ENCODE measurements at regions not wholly inside any gene's neighbourhood (a gene's known extent, or its start where the extent isn't known, plus 50 kb on each side); places are given as distances from the start of the nearest gene placed in this dataset.

- Histone ChIP-seq H3K9me3 (ENCODE audit: low read length) (no peaks in the 10 kb centered on the region), H4K20me1 (ENCODE audit: insufficient read depth) (no peaks in the 10 kb centered on the region), H2AFZ (ENCODE audit: low read depth, low read length) (no peak overlapping the region), H3K79me2 (replicated peaks; ENCODE audit: insufficient read depth, low read length) (no peaks in the 10 kb centered on the region), H3K27me3 (ENCODE audit: insufficient read depth, low read depth, low read length) (no peaks in the 10 kb centered on the region), H3K4me3 (ENCODE audit: low read length) (no peak overlapping the region), H3K36me3 (ENCODE audit: insufficient read depth, low read length) (no peaks in the 10 kb centered on the region), H3K27ac (ENCODE audit: low read length) (no peak overlapping the region), H3F3A (ENCODE audit: insufficient read depth, low read length, poor library complexity, severe bottlenecking) (no peaks in the 10 kb centered on the region), H3K9ac (ENCODE audit: low read length) (no peak overlapping the region), H3K4me2 (ENCODE audit: low read length) (no peak overlapping the region), H3K9me2 (ENCODE audit: insufficient read depth, low read length) (no peaks in the 10 kb centered on the region)
- TF ChIP-seq, protein P1, sequence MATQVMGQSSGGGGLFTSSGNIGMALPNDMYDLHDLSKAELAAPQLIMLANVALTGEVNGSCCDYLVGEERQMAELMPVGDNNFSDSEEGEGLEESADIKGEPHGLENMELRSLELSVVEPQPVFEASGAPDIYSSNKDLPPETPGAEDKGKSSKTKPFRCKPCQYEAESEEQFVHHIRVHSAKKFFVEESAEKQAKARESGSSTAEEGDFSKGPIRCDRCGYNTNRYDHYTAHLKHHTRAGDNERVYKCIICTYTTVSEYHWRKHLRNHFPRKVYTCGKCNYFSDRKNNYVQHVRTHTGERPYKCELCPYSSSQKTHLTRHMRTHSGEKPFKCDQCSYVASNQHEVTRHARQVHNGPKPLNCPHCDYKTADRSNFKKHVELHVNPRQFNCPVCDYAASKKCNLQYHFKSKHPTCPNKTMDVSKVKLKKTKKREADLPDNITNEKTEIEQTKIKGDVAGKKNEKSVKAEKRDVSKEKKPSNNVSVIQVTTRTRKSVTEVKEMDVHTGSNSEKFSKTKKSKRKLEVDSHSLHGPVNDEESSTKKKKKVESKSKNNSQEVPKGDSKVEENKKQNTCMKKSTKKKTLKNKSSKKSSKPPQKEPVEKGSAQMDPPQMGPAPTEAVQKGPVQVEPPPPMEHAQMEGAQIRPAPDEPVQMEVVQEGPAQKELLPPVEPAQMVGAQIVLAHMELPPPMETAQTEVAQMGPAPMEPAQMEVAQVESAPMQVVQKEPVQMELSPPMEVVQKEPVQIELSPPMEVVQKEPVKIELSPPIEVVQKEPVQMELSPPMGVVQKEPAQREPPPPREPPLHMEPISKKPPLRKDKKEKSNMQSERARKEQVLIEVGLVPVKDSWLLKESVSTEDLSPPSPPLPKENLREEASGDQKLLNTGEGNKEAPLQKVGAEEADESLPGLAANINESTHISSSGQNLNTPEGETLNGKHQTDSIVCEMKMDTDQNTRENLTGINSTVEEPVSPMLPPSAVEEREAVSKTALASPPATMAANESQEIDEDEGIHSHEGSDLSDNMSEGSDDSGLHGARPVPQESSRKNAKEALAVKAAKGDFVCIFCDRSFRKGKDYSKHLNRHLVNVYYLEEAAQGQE (IDR thresholded peaks at IDR 0.05; ENCODE audit: borderline replicate concordance) = no peak
- TF ChIP-seq RAD21 (conservative IDR thresholded peaks at IDR 0.05) (no peak), TAF1 (IDR thresholded peaks at IDR 0.05; ENCODE audit: low read depth) (no peak), POLR2AphosphoS5 (IDR thresholded peaks at IDR 0.05) (no peak), EP300 (conservative IDR thresholded peaks at IDR 0.05; ENCODE audit: poor library complexity, severe bottlenecking) (no peak), MXI1 (conservative IDR thresholded peaks at IDR 0.05; ENCODE audit: poor library complexity, severe bottlenecking) (no peak), EZH2 (IDR thresholded peaks at IDR 0.05; ENCODE audit: borderline replicate concordance, insufficient read depth, low read length, poor library complexity, severe bottlenecking) (no peak)
- TF ChIP-seq, protein P2, sequence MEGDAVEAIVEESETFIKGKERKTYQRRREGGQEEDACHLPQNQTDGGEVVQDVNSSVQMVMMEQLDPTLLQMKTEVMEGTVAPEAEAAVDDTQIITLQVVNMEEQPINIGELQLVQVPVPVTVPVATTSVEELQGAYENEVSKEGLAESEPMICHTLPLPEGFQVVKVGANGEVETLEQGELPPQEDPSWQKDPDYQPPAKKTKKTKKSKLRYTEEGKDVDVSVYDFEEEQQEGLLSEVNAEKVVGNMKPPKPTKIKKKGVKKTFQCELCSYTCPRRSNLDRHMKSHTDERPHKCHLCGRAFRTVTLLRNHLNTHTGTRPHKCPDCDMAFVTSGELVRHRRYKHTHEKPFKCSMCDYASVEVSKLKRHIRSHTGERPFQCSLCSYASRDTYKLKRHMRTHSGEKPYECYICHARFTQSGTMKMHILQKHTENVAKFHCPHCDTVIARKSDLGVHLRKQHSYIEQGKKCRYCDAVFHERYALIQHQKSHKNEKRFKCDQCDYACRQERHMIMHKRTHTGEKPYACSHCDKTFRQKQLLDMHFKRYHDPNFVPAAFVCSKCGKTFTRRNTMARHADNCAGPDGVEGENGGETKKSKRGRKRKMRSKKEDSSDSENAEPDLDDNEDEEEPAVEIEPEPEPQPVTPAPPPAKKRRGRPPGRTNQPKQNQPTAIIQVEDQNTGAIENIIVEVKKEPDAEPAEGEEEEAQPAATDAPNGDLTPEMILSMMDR (IDR thresholded peaks at IDR 0.05; ENCODE audit: poor library complexity, severe bottlenecking) = no peak
Measured at GRCh38 chr6:87762116-87762515, 60.1 kb upstream of the AKIRIN2 start.

DNA sequence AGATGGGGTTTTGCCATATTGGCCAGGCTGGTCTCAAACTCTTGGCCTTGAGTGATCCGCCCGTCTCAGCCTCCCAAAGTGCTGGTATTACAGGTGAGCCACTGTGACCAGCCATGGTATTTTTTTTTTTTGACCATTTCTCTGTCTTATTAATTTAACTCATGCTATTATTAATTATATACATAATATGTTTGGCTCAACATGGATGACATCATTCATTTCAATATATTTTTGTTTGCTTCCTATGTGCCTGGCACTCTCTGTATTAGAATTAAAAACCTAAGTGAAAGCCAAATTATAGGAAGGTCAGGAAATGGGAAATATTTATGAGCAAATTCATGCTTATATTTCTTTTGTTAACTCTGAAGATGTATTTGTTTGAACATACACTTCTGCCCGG, 55.8 kb upstream of the AKIRIN2 start:
- Histone ChIP-seq H4K20me1 (ENCODE audit: insufficient read depth) (no peaks in the 10 kb centered on the region), H3K9ac (ENCODE audit: low read length) (no peak overlapping the region), H3K9me2 (ENCODE audit: insufficient read depth, low read length) (no peaks in the 10 kb centered on the region), H3K4me2 (ENCODE audit: low read length) (no peak overlapping the region), H3K4me3 (ENCODE audit: low read length) (no peak overlapping the region), H3K79me2 (replicated peaks; ENCODE audit: insufficient read depth, low read length) (no peaks in the 10 kb centered on the region), H3K36me3 (ENCODE audit: insufficient read depth, low read length) (no peaks in the 10 kb centered on the region), H3K27ac (ENCODE audit: low read length) (no peak overlapping the region), H2AFZ (ENCODE audit: low read depth, low read length) (no peak overlapping the region), H3F3A (ENCODE audit: insufficient read depth, low read length, poor library complexity, severe bottlenecking) (no peaks in the 10 kb centered on the region), H3K9me3 (ENCODE audit: low read length) (no peaks in the 10 kb centered on the region), H3K27me3 (ENCODE audit: insufficient read depth, low read depth, low read length) (no peaks in the 10 kb centered on the region)
- TF ChIP-seq, protein P2 (IDR thresholded peaks at IDR 0.05; ENCODE audit: poor library complexity, severe bottlenecking) = no peak
- TF ChIP-seq EZH2 (IDR thresholded peaks at IDR 0.05; ENCODE audit: borderline replicate concordance, insufficient read depth, low read length, poor library complexity, severe bottlenecking) (no peak), MXI1 (conservative IDR thresholded peaks at IDR 0.05; ENCODE audit: poor library complexity, severe bottlenecking) (no peak), SMC3 (conservative IDR thresholded peaks at IDR 0.05; ENCODE audit: poor library complexity) (no peak), TAF1 (IDR thresholded peaks at IDR 0.05; ENCODE audit: low read depth) (no peak), RAD21 (conservative IDR thresholded peaks at IDR 0.05) (no peak), POLR2AphosphoS5 (IDR thresholded peaks at IDR 0.05) (no peak), EP300 (conservative IDR thresholded peaks at IDR 0.05; ENCODE audit: poor library complexity, severe bottlenecking) (no peak)
- TF ChIP-seq, protein P1 (IDR thresholded peaks at IDR 0.05; ENCODE audit: borderline replicate concordance) = no peak

Data from neural cell (in vitro differentiated cells).